Fibroblast of lung (primary cell): ENCODE measurements at regions not wholly inside any gene's neighbourhood (a gene's known extent, or its start where the extent isn't known, plus 50 kb on each side); places are given as distances from the start of the nearest gene placed in this dataset.

Experiments used
- DNase-seq, 2 donors: peaks; one replicate each; pipeline versions ENCODE4 v3.0.0 to v3.0.0-alpha.2; 2010; ENCODE audit warnings: low read depth in 2 of 2
- H2AFZ ChIP-seq: 2 replicates; pipeline ENCODE4 v1.5.1; 2012; ENCODE audit warnings: low read length, control low read depth, inconsistent platforms
- H3K27ac ChIP-seq: 2 replicates; pipeline ENCODE4 v1.5.1; 2011; ENCODE audit warnings: low read length, control low read depth; ENCODE audit not compliant: insufficient read depth
- H3K27me3 ChIP-seq: 2 replicates; pipeline ENCODE4 v1.5.1; 2011; ENCODE audit warnings: mild to moderate bottlenecking, low read length; ENCODE audit not compliant: control insufficient read depth, insufficient read depth
- H3K36me3 ChIP-seq: 2 replicates; pipeline ENCODE4 v1.5.1; 2011; ENCODE audit warnings: low read length; ENCODE audit not compliant: control insufficient read depth, insufficient read depth
- H3K4me1 ChIP-seq: 2 replicates; pipeline ENCODE4 v1.5.1; 2011; ENCODE audit warnings: low read length; ENCODE audit not compliant: control insufficient read depth, insufficient read depth; ENCODE audit errors: extremely low read depth
- H3K4me2 ChIP-seq: 2 replicates; pipeline ENCODE4 v1.5.1; 2011; ENCODE audit warnings: low read length, control low read depth; ENCODE audit not compliant: insufficient read depth; ENCODE audit errors: extremely low read depth
- H3K4me3 ChIP-seq, 4 experiments: fragments of 200-600 bp in 1 of 4; sonication (generic) in 1 of 4; replicated peaks in 1 of 4; 2 replicates each; pipeline ENCODE4 v1.5.1; 2011 to 2016; ENCODE audit warnings: low read length in 4 of 4, low read depth in 3 of 4, mild to moderate bottlenecking in 3 of 4, control low read depth in 2 of 4, inconsistent platforms in 1 of 4, mixed read lengths in 1 of 4; ENCODE audit not compliant: insufficient read depth in 1 of 4; ENCODE audit errors: control extremely low read depth in 1 of 4
- H3K79me2 ChIP-seq: 2 replicates; pipeline ENCODE4 v1.5.1; 2012; ENCODE audit warnings: mild to moderate bottlenecking, low read length, inconsistent platforms; ENCODE audit not compliant: control insufficient read depth, insufficient read depth
- H3K9ac ChIP-seq: 2 replicates; pipeline ENCODE4 v1.5.1; 2011; ENCODE audit warnings: mild to moderate bottlenecking, low read length, control low read depth; ENCODE audit not compliant: insufficient read depth
- H3K9me3 ChIP-seq: 2 replicates; pipeline ENCODE4 v1.5.1; 2012; ENCODE audit warnings: low read depth, low read length; ENCODE audit not compliant: control insufficient read depth, insufficient read depth
- H4K20me1 ChIP-seq: 2 replicates; pipeline ENCODE4 v1.5.1; 2011; ENCODE audit warnings: low read length; ENCODE audit not compliant: control insufficient read depth, insufficient read depth; ENCODE audit errors: extremely low read depth
- EZH2 ChIP-seq: IDR thresholded peaks from 2 replicates; pipeline ENCODE4 v1.5.1; 2012; ENCODE audit warnings: low read length, control low read depth, mild to moderate bottlenecking; ENCODE audit errors: missing control alignments
- TF ChIP-seq, protein P1 (sequence below), 2 donors: IDR thresholded peaks in 1 of 2; conservative IDR thresholded peaks in 1 of 2; 1 replicate in 1 of 2; 2 replicates in 1 of 2; pipeline ENCODE4 v1.5.1; 2011 to 2012; ENCODE audit warnings: low read length in 2 of 2, control low read depth in 1 of 2, inconsistent platforms in 1 of 2, low read depth in 1 of 2, mild to moderate bottlenecking in 1 of 2

DNA sequence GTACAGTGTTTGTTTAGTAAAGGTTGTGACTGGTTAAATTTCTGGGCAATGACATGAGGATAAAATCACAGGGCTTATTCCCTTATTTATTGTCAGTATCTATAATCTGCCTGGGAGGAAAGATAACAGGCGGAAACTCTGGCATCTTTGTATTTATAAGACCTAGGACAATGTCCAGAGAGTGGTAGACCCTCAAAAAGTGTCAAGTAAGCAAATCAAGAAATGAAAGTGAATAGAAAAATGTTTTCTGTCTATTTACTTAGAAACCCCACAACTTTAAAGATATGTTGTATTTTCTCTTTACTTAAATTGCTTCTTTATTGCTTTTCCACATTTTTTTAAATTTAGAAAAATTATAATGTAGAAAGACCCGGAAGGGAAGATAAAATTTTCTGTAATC is 544.6 kb downstream of the EDEM1 start:
- Histone ChIP-seq H3K4me1 (no peaks in the 10 kb centered on the region), H4K20me1 (no peaks in the 10 kb centered on the region), H3K9me3 (no peaks in the 10 kb centered on the region), H3K36me3 (no peaks in the 10 kb centered on the region), H2AFZ (no peak overlapping the region), H3K4me3 (no peak overlapping the region), H3K9ac (no peak overlapping the region), H3K27ac (no peak overlapping the region), H3K4me2 (no peak overlapping the region), H3K79me2 (no peaks in the 10 kb centered on the region), H3K27me3 (no peaks in the 10 kb centered on the region)
- DNase-seq, result no peak
- TF ChIP-seq, protein P1, sequence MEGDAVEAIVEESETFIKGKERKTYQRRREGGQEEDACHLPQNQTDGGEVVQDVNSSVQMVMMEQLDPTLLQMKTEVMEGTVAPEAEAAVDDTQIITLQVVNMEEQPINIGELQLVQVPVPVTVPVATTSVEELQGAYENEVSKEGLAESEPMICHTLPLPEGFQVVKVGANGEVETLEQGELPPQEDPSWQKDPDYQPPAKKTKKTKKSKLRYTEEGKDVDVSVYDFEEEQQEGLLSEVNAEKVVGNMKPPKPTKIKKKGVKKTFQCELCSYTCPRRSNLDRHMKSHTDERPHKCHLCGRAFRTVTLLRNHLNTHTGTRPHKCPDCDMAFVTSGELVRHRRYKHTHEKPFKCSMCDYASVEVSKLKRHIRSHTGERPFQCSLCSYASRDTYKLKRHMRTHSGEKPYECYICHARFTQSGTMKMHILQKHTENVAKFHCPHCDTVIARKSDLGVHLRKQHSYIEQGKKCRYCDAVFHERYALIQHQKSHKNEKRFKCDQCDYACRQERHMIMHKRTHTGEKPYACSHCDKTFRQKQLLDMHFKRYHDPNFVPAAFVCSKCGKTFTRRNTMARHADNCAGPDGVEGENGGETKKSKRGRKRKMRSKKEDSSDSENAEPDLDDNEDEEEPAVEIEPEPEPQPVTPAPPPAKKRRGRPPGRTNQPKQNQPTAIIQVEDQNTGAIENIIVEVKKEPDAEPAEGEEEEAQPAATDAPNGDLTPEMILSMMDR (conservative IDR thresholded peaks at IDR 0.05 in 1 of 2, IDR thresholded peaks at IDR 0.05 in 1 of 2; ENCODE audit: low read depth in 1 of 2, low read length in 2 of 2), result no peak
- TF ChIP-seq EZH2, result no peak

DNA sequence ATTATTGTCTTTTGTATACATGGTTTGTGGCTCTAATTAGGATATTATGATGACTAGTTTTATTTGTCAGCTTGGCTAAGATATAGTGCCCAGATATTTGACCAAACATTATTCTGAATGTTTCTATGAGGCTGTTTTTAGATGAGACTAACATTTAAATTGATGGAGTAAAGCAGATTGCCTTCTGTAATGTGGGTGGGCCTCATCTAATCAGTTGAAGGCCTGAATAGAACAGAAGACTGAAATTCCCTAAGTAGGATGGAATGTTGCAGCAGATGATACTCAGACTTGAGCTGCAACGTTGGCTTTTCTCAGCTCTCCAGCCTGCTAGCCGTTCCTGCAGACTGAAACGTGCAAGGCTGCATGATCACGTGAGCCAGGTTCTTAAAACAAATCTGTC is 546.5 kb downstream of the EDEM1 start:
- no peak overlapping the region for H2AFZ ChIP-seq
- no peaks in the 10 kb centered on the region for H3K36me3 ChIP-seq
- H3K9ac ChIP-seq, result no peak overlapping the region
- no peaks in the 10 kb centered on the region for H4K20me1 ChIP-seq
- H3K27me3 ChIP-seq, result no peaks in the 10 kb centered on the region
- no peak overlapping the region for H3K27ac ChIP-seq
- no peak overlapping the region for H3K4me3 ChIP-seq
- H3K4me2 ChIP-seq, result no peak overlapping the region
- TF ChIP-seq, protein P1 (conservative IDR thresholded peaks at IDR 0.05 in 1 of 2, IDR thresholded peaks at IDR 0.05 in 1 of 2; ENCODE audit: low read depth in 1 of 2, low read length in 2 of 2), result no peak
- TF ChIP-seq EZH2, result no peak
- DNase-seq, result no peak
- H3K4me1 ChIP-seq, result no peaks in the 10 kb centered on the region
- H3K79me2 ChIP-seq, result no peaks in the 10 kb centered on the region
- no peaks in the 10 kb centered on the region for H3K9me3 ChIP-seq

DNA sequence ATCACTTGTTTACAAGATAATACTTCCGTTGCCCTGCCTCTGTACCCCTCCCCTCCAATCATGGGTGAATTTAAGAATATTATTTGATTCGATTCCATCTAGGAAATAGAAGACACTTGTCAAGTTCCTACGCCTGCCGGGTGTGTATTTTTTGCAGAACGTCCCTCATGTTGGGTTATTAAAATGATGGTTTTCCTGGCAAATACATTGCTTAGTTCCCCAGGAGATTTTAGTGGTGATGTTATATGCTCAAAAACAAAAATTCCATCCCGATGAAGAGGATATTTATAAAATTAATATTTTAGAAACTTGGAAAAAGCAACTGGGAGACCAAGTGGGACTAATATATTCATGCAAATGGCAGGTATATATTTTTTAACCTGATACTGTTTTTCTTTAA is 548.4 kb downstream of the EDEM1 start:
- Histone ChIP-seq H2AFZ (no peak overlapping the region), H3K4me1 (no peaks in the 10 kb centered on the region), H3K9ac (no peak overlapping the region), H4K20me1 (no peaks in the 10 kb centered on the region), H3K36me3 (no peaks in the 10 kb centered on the region), H3K4me3 (no peak overlapping the region), H3K79me2 (no peaks in the 10 kb centered on the region), H3K4me2 (no peak overlapping the region), H3K27ac (no peak overlapping the region), H3K9me3 (no peaks in the 10 kb centered on the region), H3K27me3 (no peaks in the 10 kb centered on the region)
- no peak for DNase-seq
- no peak for TF ChIP-seq EZH2
- TF ChIP-seq, protein P1 (conservative IDR thresholded peaks at IDR 0.05 in 1 of 2, IDR thresholded peaks at IDR 0.05 in 1 of 2; ENCODE audit: low read depth in 1 of 2, low read length in 2 of 2), result no peak
